ENCODE measurements at regions not wholly inside any gene's neighbourhood (a gene's known extent, or its start where the extent isn't known, plus 50 kb on each side); places are given as distances from the start of the nearest gene placed in this dataset.

GRCh38 chr14:87805315-87805723 is 187.7 kb downstream of the GALC start:
- no peak overlapping the region for H2AFZ ChIP-seq (ENCODE audit: low read length)
- no TSS peak for BruUV-seq (replicated peaks)
- FAIRE-seq (no peak), ATAC-seq (peak; percentile 70), DNase-seq (ENCODE audit: low spot score) (peak; percentile 9)
- H3K9ac ChIP-seq (ENCODE audit: insufficient read depth, low read depth, low read length): no peak overlapping the region
- 0% methylated on average over 4 of the region's 4 CpGs for WGBS (ENCODE audit: low lambda C conversion rate)
- no peak overlapping the region for H3K4me3 ChIP-seq (replicated peaks in 1 of 3; ENCODE audit: insufficient read depth in 1 of 3, low read depth in 2 of 3, low read length in 3 of 3)
- intact Hi-C loops (cut with micrococcal nuclease; ENCODE audit: unreplicated experiment) (no loop called here), in situ Hi-C loops (cut with HindIII; ENCODE audit: extremely low pct_ligation_motif_present, low pct_unique_long_range_greater_than_20kb) (no loop called here)
- H3K27ac ChIP-seq (ENCODE audit: extremely low read length, insufficient read depth, low read length): no peak overlapping the region
- no peaks in the 10 kb centered on the region for H3K4me1 ChIP-seq (ENCODE audit: insufficient read depth, low read length)
- TF ChIP-seq, protein P1, sequence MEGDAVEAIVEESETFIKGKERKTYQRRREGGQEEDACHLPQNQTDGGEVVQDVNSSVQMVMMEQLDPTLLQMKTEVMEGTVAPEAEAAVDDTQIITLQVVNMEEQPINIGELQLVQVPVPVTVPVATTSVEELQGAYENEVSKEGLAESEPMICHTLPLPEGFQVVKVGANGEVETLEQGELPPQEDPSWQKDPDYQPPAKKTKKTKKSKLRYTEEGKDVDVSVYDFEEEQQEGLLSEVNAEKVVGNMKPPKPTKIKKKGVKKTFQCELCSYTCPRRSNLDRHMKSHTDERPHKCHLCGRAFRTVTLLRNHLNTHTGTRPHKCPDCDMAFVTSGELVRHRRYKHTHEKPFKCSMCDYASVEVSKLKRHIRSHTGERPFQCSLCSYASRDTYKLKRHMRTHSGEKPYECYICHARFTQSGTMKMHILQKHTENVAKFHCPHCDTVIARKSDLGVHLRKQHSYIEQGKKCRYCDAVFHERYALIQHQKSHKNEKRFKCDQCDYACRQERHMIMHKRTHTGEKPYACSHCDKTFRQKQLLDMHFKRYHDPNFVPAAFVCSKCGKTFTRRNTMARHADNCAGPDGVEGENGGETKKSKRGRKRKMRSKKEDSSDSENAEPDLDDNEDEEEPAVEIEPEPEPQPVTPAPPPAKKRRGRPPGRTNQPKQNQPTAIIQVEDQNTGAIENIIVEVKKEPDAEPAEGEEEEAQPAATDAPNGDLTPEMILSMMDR (CRISPR knock-in tag; IDR thresholded peaks at IDR 0.05): peak; percentile 53
- TF ChIP-seq MED13 (CRISPR knock-in tag; IDR thresholded peaks at IDR 0.05) (no peak), ZNF557 (CRISPR knock-in tag; IDR thresholded peaks at IDR 0.05) (no peak), FOXA1 (IDR thresholded peaks at IDR 0.05) (no peak), FOXA1 (CRISPR knock-in tag; IDR thresholded peaks at IDR 0.05) (peak; percentile 47; the same call in 1 of the 2 replicates), SMC3 (IDR thresholded peaks at IDR 0.05; ENCODE audit: low read length) (0 out of 2 replicates have a peak, but pooled peaks have one; percentile 22)
- TF ChIP-seq, protein P2, sequence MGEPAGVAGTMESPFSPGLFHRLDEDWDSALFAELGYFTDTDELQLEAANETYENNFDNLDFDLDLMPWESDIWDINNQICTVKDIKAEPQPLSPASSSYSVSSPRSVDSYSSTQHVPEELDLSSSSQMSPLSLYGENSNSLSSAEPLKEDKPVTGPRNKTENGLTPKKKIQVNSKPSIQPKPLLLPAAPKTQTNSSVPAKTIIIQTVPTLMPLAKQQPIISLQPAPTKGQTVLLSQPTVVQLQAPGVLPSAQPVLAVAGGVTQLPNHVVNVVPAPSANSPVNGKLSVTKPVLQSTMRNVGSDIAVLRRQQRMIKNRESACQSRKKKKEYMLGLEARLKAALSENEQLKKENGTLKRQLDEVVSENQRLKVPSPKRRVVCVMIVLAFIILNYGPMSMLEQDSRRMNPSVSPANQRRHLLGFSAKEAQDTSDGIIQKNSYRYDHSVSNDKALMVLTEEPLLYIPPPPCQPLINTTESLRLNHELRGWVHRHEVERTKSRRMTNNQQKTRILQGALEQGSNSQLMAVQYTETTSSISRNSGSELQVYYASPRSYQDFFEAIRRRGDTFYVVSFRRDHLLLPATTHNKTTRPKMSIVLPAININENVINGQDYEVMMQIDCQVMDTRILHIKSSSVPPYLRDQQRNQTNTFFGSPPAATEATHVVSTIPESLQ (CRISPR knock-in tag; conservative IDR thresholded peaks at IDR 0.05): no peak
- H4K20me1 ChIP-seq (ENCODE audit: insufficient read depth, low read length): no peaks in the 10 kb centered on the region
- H3K36me3 ChIP-seq (replicated peaks in 1 of 2; ENCODE audit: control insufficient read depth in 1 of 2, insufficient read depth in 2 of 2, low read length in 2 of 2): no peaks in the 10 kb centered on the region
- ChIA-PET POLR2A (no interaction called here), CTCF (ENCODE audit: low intra/inter-chr PET ratio, low total read pairs) (interaction anchor here (1.5 kb wide), 1 partner anchor 91 kb away, joined by 4 read pairs; no protein-coding TSS in a partner anchor)
- no peaks in the 10 kb centered on the region for H3K27me3 ChIP-seq (ENCODE audit: control insufficient read depth in 1 of 2, insufficient read depth in 2 of 2, low read length in 2 of 2)
- no peak overlapping the region for H3K4me2 ChIP-seq (ENCODE audit: low read depth, low read length)
- peaks cover 13% of the 10 kb centered on the region; the same call in 1 of the 2 replicates for H3K9me3 ChIP-seq (ENCODE audit: low read length)
- no peaks in the 10 kb centered on the region for H3K79me2 ChIP-seq (ENCODE audit: insufficient read depth, low read length)
